GM19023 (cell line): ENCODE measurements at regions not wholly inside any gene's neighbourhood (a gene's known extent, or its start where the extent isn't known, plus 50 kb on each side); places are given as distances from the start of the nearest gene placed in this dataset.
"Not testable (repeated sequence)": the region's sequence is repeated elsewhere in the genome, so short reads cannot be mapped to it uniquely, and the experiment has no call there.

Source experiments
- ATAC-seq: cut with Tn5 transposase; IDR thresholded peaks from one replicate; pipeline ENCODE4 v1.9.1; 2021; ENCODE audit warnings: mild to moderate bottlenecking, moderate library complexity; ENCODE audit not compliant: unreplicated experiment

DNA sequence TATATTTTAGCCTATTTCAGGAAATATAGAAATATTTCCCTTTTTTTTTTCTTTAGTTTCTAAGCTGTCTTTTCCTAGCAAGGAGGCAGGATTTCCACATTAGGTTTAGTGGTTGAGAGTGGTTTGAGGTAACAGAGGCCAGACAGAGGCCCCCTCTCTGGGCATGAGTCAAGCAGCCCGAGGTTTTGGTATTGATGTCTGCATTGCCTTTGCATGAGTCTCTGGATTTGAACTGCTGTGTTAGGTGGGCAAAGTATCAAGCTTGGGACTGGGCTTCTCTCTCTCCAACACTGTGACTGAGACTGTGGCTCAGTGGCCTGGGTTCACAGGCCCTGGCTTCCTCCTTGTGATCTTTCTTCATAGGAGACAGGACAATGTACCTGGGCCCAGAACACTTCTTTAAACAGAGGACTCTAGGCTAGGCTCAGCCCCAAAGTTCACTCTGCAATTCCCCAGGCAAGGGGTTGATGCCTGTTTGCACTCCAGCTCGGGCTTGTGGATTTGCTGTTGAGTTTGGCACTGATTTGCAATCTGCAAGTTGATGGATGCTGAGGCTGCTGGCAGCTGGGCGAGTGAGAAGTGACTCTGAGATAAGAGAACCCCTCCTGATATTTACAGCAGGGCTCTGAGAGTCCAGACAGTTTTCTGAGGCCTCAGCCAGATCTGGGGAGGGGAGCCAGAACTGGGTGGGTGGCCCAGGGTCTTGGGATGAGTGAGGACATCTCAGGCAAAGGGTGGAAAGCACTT, 271.2 kb downstream of the EN1 start:
- no peak for ATAC-seq

DNA sequence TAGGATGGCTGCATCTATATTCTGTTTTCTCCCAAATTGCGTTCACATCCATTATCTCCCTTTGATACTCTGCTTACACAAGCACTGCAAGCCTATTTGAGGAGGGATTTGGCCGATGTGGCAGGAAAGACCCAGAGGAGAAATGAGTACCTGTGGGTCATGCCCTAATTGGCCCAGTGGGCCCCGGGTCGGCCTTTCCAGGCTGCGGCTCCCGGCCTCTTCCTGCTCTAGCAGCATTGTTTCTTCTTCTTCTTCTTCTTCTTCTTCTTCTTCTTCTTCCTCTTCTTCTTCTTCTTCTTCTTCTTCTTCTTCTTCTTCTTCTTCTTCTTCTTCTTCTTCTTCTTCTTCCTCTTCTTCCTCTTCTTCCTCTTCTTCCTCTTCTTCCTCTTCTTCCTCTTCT, 275.1 kb downstream of the EN1 start:
- ATAC-seq: not testable (repeated sequence)

DNA sequence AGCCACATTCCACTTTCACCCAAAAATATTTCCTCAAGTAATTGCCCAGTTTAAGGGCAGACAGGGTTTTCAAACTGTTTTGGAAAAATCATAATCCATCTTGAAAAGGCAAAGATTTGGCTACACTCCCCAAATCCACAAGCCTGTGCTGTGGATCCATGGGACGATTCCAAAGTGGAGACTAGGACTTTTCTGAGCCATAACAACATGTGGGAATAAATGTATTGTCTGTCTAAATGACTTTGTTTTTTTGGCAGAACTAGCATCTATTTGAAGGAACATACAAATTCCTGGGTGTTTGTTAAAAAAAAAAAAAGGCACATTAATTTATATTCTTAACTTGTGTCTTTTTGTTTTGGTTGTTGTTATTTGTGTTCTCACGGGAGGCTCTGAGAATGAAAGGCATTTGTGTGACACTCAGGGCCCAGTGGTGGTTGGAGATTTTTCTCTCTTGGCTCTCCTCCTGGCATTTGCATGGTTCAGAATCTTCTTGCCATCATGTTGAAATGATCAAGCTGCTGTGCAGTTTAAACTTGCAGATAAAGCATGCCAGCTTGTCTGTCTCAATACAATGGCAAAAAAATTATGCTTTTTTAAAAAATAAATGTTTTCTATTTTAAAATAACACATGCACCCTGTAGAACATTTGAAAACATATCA, 277.4 kb downstream of the EN1 start:
- ATAC-seq: no peak

GRCh38 chr2:118568700-118569099, 278.7 kb downstream of the EN1 start:
- ATAC-seq: no peak

DNA sequence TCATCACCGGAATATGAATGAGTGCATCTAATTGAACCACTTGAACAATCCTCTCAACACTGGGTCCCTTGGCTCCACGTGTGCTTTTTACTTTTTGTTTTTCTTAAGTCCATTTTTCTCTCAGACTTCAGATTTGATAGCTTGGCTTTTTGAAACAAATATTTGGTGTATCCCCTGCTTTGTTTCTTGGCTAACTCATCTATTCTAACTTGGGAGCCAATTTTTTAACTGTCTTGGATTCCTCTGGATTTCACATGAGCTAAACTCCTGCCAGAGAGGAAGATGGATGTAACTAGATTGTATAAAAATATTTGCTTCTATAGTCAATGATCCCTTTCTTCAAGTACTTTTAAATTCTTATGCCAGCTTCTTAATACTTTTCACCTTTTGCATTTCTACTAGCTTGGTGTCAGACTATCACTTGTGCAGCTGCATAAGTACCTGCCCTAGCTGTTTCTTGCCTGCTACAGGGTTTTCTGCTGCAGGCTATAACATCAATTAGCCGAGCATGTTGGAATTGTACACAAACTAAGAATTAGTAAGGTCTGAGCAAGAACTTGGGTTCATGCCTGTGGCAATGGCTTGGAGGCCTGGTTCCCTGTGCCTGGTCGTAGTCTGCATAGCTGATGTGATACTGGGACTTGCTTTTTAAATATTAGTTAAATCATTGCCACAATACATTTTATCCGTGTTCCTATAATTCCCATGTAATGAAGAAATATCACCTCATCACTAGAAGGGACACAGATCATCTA, 281.5 kb downstream of the EN1 start:
- no peak for ATAC-seq

DNA sequence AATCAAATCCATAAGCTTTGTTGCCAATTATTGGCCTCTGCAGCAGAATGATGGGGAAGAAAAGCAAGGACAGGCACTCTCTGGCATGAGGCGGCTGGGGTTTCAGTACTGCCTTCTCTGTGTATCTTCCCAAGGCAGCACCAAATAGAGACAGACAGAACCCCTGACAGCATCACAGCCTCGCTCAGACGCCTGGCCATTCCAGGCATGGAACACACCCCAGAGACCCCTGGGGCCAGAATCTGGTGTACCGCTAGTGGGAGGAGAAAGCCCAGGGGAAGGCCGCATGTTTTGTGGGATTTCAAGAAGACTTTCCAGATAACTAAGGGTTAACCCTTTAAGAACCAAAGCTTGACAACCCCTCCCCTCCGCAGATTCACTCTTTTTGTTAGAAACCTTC, 282.1 kb downstream of the EN1 start:
- no peak for ATAC-seq

- no peak for ATAC-seq
Observed at GRCh38 chr2:118562144-118562543, 285.3 kb downstream of the EN1 start.

DNA sequence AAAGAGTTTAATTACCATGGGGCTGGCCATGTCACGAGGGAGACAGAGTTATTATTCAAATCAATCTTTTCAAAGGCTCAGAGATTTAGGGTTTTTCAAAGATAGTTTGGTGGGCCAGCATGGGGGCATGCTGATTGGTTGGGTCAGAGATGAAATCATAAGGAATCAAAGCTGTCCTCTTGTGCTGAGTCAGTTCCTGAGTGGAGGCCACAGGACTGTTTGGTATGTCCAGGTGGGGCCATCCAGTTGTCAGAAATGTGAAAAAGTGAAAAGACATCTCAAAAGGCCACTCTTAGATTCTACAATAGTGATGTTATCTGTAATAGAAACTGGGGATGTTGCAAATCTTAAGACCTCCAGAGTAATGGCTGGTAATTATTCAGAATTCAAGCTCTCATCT, 288.6 kb downstream of the EN1 start:
- no peak for ATAC-seq

DNA sequence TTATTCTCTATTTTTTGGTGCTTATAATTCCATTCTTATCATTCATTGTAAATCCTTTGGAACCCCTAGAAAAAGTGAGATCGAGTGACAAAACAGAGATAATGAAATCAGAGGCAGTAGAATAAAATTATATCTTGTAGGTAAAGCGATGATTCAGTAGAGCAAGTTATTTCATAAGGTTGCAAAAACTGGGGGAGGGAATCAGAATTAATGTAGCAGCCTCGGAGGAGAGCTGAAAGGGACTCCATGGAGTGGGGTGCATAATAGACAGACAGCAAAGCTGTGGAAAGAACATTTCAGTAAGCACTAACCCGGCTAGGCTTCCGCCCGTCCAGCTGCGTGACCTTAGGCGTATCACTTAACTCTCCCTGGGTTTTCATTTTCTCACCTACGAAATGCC, 289.7 kb downstream of the EN1 start:
- no peak for ATAC-seq

- no peak for ATAC-seq
Observed at GRCh38 chr2:118557016-118557415, 290.4 kb downstream of the EN1 start.

DNA sequence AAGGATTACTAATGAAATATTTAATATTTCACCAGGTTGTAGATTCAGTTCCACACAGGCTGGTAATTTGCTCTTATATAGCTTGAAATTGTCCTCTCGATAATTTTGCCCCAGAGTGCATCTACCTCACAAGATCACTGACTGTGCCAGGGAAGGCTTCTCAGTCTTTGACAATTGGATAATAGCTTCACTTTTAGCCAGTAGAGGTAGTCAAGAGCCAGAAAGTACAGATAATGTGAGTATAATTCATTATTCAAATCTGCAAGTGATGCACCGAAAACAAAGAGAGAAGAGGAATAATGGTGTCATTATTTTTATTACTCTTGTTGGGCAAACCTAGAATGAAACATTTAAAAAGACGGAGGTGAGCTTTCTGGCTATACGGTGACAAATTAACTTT, 292.8 kb downstream of the EN1 start:
- no peak for ATAC-seq

DNA sequence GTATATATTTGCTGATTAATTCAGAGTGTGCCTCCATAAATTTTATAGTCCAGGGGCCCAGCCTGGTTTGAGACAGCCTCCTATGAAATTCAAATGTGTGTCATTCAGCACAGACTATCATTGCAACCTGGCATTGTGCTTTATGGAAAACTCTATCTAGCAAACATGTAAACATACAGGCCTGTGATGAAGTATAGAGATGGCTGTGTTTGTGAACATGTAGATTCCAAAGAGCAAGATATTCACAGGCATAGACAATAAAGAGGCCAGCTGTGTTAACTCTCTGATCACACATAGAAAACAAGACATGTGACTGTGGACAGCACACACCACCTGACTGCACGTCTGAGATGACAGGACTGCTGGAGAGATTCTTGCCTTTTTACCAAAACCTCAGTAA, 297.9 kb downstream of the EN1 start:
- ATAC-seq: no peak

- ATAC-seq: no peak
Observed at GRCh38 chr2:118548880-118549488, 298.5 kb downstream of the EN1 start.

DNA sequence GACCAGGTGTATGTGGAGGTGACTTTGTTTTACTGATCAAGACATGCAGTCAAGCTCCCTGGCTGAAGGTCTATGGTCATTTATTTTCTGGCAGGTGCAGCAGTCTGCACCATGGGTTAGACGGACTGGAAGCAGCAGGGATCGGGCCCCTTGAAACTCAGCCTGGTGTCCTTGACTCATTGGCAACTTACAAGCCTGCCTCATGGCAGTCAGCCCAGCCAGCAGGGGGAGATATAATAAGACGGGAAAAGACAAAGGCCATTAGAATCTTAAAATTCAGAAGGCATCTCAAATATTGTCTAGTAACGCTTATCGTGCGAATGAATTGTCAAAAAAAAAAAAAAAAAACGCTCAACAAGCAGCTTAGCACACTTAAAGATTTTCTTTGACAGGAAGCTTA, 308.2 kb downstream of the EN1 start:
- ATAC-seq: no peak

GRCh38 chr2:118536306-118536705, 311.1 kb downstream of the EN1 start:
- ATAC-seq: no peak

DNA sequence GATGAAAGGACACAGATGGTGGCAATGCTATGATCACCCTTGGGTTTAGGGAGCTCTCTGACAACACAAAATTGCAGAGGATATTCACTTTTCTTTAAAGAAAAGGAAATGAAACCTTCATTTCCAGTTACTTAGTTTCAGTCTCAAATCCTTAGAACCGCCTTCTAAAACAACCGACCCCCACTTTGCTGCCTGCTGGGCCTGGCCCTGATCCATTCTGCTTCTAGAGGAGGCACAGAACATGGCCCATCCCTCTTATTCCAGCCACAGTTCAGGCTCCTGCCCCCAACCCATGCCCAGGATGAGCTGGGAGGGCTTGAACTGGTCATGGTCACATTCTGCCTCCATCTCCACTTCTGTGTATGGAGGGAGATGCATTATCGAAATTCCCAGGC, 311.6 kb downstream of the EN1 start:
- ATAC-seq: no peak

- ATAC-seq: no peak
Observed at GRCh38 chr2:118535171-118535817, 312.2 kb downstream of the EN1 start.

DNA sequence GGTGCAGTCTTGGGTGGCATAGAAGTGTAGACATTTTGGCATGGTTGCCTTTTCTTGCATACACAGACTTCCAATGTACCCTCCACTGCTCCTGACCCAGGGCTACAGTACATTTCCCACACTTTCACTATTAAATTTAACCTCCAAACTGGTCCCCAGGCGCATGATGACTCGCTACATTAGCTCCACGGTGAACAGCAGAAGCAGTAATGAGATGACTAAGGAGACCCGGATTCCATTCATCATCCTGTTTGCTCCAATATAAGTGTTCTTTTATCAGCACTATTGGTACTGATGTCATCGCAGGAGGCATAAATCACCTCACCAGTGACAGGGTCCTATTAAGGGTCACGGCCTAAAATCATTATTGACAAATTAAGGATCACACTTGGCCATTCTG, 316.5 kb downstream of the EN1 start:
- no peak for ATAC-seq

DNA sequence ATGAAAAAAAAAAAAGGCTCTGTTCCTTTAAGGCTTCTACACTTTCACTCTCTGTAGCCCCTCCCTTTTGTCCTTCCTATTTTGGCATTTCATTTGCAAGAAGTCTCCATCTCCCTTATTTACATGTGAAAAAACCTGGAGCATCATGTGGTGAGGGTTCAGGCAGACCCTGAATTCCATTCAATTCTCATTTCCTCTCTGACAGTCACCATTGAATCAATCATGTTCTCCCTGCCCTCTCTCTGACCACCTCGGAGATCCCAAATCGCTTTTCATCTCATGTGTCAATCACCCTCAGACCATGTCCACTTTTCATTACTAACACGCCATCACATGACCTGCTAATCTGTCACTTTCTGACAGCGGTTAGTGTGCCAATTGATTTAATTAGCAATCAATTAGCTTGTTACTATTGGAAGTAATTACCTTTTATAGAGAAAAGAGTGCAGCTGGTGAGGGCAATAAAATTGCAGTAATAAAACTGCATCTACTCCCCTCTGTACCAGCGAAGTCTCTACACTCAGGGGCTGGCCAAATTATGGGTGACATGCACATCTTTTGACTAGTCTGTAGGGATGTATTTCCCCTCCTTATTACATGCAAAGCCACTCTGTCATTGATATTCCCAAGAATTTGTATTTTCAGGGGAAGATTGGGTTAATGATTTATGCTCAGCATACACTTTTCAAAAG, 317.4 kb downstream of the EN1 start:
- ATAC-seq: no peak

- ATAC-seq: no peak
Observed at GRCh38 chr2:118527571-118527970, 319.9 kb downstream of the EN1 start.

GRCh38 chr2:118525346-118525745, 322.1 kb downstream of the EN1 start:
- ATAC-seq: no peak
